ENCODE measurements at regions not wholly inside any gene's neighbourhood (a gene's known extent, or its start where the extent isn't known, plus 50 kb on each side); places are given as distances from the start of the nearest gene placed in this dataset.
"Not testable (repeated sequence)": the region's sequence is repeated elsewhere in the genome, so short reads cannot be mapped to it uniquely, and the experiment has no call there.

DNA sequence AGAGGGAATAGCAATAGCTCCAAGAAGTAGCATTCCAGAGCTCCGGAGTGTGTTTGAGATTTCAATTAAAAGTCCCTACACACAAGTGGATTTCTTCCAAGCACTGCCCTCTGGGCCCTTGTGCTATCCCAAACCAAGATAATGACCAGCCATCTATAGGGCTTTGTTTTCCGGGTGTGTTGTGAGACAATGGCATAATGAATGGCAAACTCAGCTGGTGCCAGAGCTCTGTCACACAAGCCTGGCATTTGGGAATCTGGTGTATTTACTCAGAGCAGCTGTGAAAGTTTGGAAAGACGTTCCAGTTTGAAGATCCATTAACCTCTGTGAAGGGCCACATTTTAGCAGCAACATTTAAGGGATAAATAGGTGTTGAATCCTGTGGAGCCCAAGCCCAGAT, 61.2 kb upstream of the TMTC2 start:
- no peaks in the 10 kb centered on the region for H3K27me3 Mint-ChIP-seq (ENCODE audit: insufficient read depth)
- no peaks in the 10 kb centered on the region for H3K36me3 Mint-ChIP-seq (ENCODE audit: low read depth)

DNA sequence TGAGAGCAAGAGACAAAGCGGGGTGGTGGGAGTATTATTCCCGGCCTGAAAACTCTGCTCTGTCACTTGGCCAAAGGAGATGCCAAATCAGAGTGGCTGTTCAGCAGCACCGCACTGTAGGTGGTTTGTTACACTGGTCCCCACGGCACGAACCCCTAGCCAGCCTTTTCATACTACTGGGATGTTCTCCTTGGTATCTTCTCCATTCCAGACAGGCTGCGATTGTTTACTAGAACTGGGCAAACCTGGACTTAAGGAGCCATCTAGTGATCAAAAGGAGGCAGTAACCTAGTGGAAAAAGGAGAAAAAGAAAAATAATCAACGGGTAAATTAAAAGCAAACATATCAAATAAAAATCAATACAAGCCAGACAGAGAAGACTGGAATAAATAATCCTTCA, 58.9 kb upstream of the TMTC2 start:
- H3K4me3 Mint-ChIP-seq = no peak overlapping the region
- H3K9me3 Mint-ChIP-seq = peaks cover 20% of the 10 kb centered on the region
- DNase-seq = peak; percentile 29
- no peaks in the 10 kb centered on the region for H3K4me1 Mint-ChIP-seq (ENCODE audit: low read depth)
- H3K27me3 Mint-ChIP-seq (ENCODE audit: insufficient read depth) = peaks cover 3% of the 10 kb centered on the region; the same call in 1 of the 2 replicates
- H3K27ac Mint-ChIP-seq = no peak overlapping the region
- H3K36me3 Mint-ChIP-seq (ENCODE audit: low read depth) = no peaks in the 10 kb centered on the region
- TF ChIP-seq, protein P1, sequence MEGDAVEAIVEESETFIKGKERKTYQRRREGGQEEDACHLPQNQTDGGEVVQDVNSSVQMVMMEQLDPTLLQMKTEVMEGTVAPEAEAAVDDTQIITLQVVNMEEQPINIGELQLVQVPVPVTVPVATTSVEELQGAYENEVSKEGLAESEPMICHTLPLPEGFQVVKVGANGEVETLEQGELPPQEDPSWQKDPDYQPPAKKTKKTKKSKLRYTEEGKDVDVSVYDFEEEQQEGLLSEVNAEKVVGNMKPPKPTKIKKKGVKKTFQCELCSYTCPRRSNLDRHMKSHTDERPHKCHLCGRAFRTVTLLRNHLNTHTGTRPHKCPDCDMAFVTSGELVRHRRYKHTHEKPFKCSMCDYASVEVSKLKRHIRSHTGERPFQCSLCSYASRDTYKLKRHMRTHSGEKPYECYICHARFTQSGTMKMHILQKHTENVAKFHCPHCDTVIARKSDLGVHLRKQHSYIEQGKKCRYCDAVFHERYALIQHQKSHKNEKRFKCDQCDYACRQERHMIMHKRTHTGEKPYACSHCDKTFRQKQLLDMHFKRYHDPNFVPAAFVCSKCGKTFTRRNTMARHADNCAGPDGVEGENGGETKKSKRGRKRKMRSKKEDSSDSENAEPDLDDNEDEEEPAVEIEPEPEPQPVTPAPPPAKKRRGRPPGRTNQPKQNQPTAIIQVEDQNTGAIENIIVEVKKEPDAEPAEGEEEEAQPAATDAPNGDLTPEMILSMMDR (IDR thresholded peaks at IDR 0.05) = peak; percentile 60; the same call in 1 of the 2 replicates

More for the DNA sequence above, 61.2 kb upstream of the TMTC2 start:
- no peak for DNase-seq
- Mint-ChIP-seq H3K9me3 (peaks cover 31% of the 10 kb centered on the region), H3K4me1 (ENCODE audit: low read depth) (no peaks in the 10 kb centered on the region), H3K4me3 (no peak overlapping the region), H3K27ac (no peak overlapping the region)
- TF ChIP-seq, protein P1 (IDR thresholded peaks at IDR 0.05) = no peak

DNA sequence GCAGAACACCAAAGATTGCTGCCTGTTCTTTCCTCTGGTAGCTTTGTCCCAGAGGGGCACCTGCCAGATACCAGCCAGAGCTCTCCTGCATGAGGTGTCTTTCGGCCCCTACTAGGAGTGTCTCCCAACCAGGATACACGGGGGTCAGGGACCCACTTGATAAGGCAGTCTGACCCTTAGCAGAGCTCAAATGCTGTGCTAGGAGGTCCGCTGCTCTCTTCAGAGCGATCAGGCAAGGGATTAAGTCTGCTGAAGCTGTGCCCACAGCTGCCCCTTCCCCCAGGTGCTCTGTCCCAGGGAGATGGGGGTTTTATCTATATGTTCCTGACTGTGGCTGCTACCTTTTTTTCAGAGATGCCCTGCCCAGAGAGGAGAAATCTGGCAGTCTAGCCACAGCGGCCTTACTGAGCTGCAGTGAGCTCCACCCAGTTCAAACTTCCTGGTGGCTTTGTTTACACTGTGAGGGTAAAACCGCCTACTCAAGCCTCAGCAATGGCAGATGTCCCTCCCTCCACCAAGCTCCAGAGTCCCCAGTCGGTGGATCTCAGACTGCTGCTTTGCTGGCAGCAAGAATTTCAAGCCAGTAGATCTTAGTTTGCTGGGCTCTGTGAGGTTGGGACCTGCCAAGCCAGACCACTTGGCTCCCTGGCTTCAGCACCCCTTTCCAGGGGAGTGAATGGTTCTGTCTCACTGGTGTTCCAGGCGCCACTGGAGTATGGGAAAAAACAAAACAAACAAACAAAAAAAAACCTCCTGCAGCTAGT, 52.0 kb upstream of the TMTC2 start:
- not testable (repeated sequence) for H3K9me3 Mint-ChIP-seq; H3K4me1 Mint-ChIP-seq (ENCODE audit: low read depth); H3K27me3 Mint-ChIP-seq (ENCODE audit: insufficient read depth); H3K27ac Mint-ChIP-seq; DNase-seq; H3K36me3 Mint-ChIP-seq (ENCODE audit: low read depth); H3K4me3 Mint-ChIP-seq

DNA sequence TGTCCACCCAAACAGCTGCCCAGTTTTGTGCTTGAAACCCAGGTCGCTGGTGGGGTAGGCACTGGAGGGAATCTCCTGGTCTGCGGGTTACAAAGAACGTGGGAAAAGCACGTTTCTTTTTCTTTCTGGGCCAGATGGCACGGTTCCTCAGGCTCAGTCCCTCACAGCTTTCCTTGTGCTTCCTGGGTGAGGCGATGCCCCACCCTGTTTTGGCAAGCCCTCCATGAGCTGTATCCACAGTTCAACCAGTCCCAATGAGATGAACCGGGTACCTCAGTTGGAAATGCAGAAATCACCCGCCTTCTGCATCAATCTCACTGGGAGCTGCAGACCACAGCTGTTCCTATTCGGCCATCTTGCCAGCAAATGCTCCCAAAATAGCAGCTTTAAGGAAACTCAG, 51.4 kb upstream of the TMTC2 start:
- Mint-ChIP-seq H3K4me3 (no peak overlapping the region), H3K9me3 (peaks cover 8% of the 10 kb centered on the region), H3K27me3 (ENCODE audit: insufficient read depth) (peaks cover 4% of the 10 kb centered on the region; the same call in 1 of the 2 replicates), H3K36me3 (ENCODE audit: low read depth) (no peaks in the 10 kb centered on the region), H3K27ac (no peak overlapping the region), H3K4me1 (ENCODE audit: low read depth) (no peaks in the 10 kb centered on the region)
- no peak for DNase-seq
- TF ChIP-seq, protein P1 (IDR thresholded peaks at IDR 0.05) = no peak

Data from HFFc6 (cell line).